Effector memory CD4-positive, alpha-beta T cell (primary cell): ENCODE measurements at regions not wholly inside any gene's neighbourhood (a gene's known extent, or its start where the extent isn't known, plus 50 kb on each side); places are given as distances from the start of the nearest gene placed in this dataset.

Experiments used
- DNase-seq, 3 donors: peaks; one replicate each; pipeline ENCODE4 v3.0.0-alpha.2; 2020
- H3K27ac ChIP-seq: 2 replicates; pipeline ENCODE4 v1.7.0; 2013; ENCODE audit warnings: mild to moderate bottlenecking, low read length, moderate library complexity; ENCODE audit not compliant: insufficient read depth, poor library complexity, severe bottlenecking
- H3K27me3 ChIP-seq: replicated peaks from 2 replicates; pipeline ENCODE4 v1.7.0; 2013; ENCODE audit warnings: mild to moderate bottlenecking, low read length; ENCODE audit not compliant: insufficient read depth, control insufficient read depth, poor library complexity, severe bottlenecking
- H3K36me3 ChIP-seq: 2 replicates; pipeline ENCODE4 v1.7.0; 2013; ENCODE audit warnings: mild to moderate bottlenecking, low read length, moderate library complexity; ENCODE audit not compliant: control insufficient read depth, insufficient read depth
- H3K4me1 ChIP-seq: 2 replicates; pipeline ENCODE4 v1.7.0; 2013; ENCODE audit warnings: low read length, mild to moderate bottlenecking; ENCODE audit not compliant: control insufficient read depth, insufficient read depth, poor library complexity, severe bottlenecking
- H3K4me3 ChIP-seq: 2 replicates; pipeline ENCODE4 v1.7.0; 2013; ENCODE audit warnings: low read length, low read depth, mild to moderate bottlenecking; ENCODE audit not compliant: insufficient read depth, poor library complexity, severe bottlenecking
- H3K9me3 ChIP-seq: 2 replicates; pipeline ENCODE4 v1.7.0; 2013; ENCODE audit warnings: mild to moderate bottlenecking, low read length, moderate library complexity; ENCODE audit not compliant: control insufficient read depth

GRCh38 chr13:94914895-94915294 is 202.6 kb upstream of the SOX21 start:
- Histone ChIP-seq H3K27me3 (no peaks in the 10 kb centered on the region), H3K4me1 (no peaks in the 10 kb centered on the region), H3K36me3 (no peaks in the 10 kb centered on the region), H3K27ac (no peak overlapping the region), H3K4me3 (no peak overlapping the region), H3K9me3 (no peaks in the 10 kb centered on the region)
- DNase-seq = no peak

- no peaks in the 10 kb centered on the region for H3K4me1 ChIP-seq
- H3K36me3 ChIP-seq = no peaks in the 10 kb centered on the region
- no peak overlapping the region for H3K4me3 ChIP-seq
- no peak overlapping the region for H3K27ac ChIP-seq
- H3K27me3 ChIP-seq = no peaks in the 10 kb centered on the region
- no peak for DNase-seq
- no peaks in the 10 kb centered on the region for H3K9me3 ChIP-seq
Measured at GRCh38 chr13:94906605-94907004, 194.3 kb upstream of the SOX21 start.

GRCh38 chr13:94902722-94903407 is 190.5 kb upstream of the SOX21 start:
- H3K4me3 ChIP-seq = no peak overlapping the region
- no peaks in the 10 kb centered on the region for H3K36me3 ChIP-seq
- H3K9me3 ChIP-seq = no peaks in the 10 kb centered on the region
- H3K4me1 ChIP-seq = no peaks in the 10 kb centered on the region
- no peaks in the 10 kb centered on the region for H3K27me3 ChIP-seq
- no peak overlapping the region for H3K27ac ChIP-seq
- no peak for DNase-seq

- no peak overlapping the region for H3K4me3 ChIP-seq
- no peaks in the 10 kb centered on the region for H3K27me3 ChIP-seq
- no peaks in the 10 kb centered on the region for H3K36me3 ChIP-seq
- H3K27ac ChIP-seq = no peak overlapping the region
- no peaks in the 10 kb centered on the region for H3K4me1 ChIP-seq
- no peak for DNase-seq
- no peaks in the 10 kb centered on the region for H3K9me3 ChIP-seq
Measured at GRCh38 chr13:94901070-94901469, 188.7 kb upstream of the SOX21 start.

- Histone ChIP-seq H3K27me3 (no peaks in the 10 kb centered on the region), H3K27ac (no peak overlapping the region), H3K4me3 (no peak overlapping the region), H3K9me3 (no peaks in the 10 kb centered on the region), H3K4me1 (no peaks in the 10 kb centered on the region), H3K36me3 (no peaks in the 10 kb centered on the region)
- DNase-seq = no peak
Measured at GRCh38 chr13:94896719-94897317, 184.5 kb upstream of the SOX21 start.

GRCh38 chr13:94896238-94896637 is 183.9 kb upstream of the SOX21 start:
- Histone ChIP-seq H3K27me3 (no peaks in the 10 kb centered on the region), H3K36me3 (no peaks in the 10 kb centered on the region), H3K4me3 (no peak overlapping the region), H3K4me1 (no peaks in the 10 kb centered on the region), H3K27ac (no peak overlapping the region), H3K9me3 (no peaks in the 10 kb centered on the region)
- no peak for DNase-seq

GRCh38 chr13:94886191-94886590 is 173.8 kb upstream of the SOX21 start:
- Histone ChIP-seq H3K9me3 (no peaks in the 10 kb centered on the region), H3K36me3 (no peaks in the 10 kb centered on the region), H3K27ac (no peak overlapping the region), H3K4me1 (no peaks in the 10 kb centered on the region), H3K27me3 (no peaks in the 10 kb centered on the region), H3K4me3 (no peak overlapping the region)
- no peak for DNase-seq

GRCh38 chr13:94880463-94880862 is 168.1 kb upstream of the SOX21 start:
- H3K4me3 ChIP-seq = no peak overlapping the region

GRCh38 chr13:94878602-94879165 is 166.3 kb upstream of the SOX21 start:
- no peak for DNase-seq
- Histone ChIP-seq H3K36me3 (no peaks in the 10 kb centered on the region), H3K27me3 (no peaks in the 10 kb centered on the region), H3K27ac (no peak overlapping the region), H3K4me1 (no peaks in the 10 kb centered on the region), H3K4me3 (no peak overlapping the region), H3K9me3 (no peaks in the 10 kb centered on the region)

More at GRCh38 chr13:94880463-94880862, 168.1 kb upstream of the SOX21 start:
- Histone ChIP-seq H3K4me1 (no peaks in the 10 kb centered on the region), H3K9me3 (no peaks in the 10 kb centered on the region), H3K36me3 (no peaks in the 10 kb centered on the region), H3K27me3 (no peaks in the 10 kb centered on the region), H3K27ac (no peak overlapping the region)
- no peak for DNase-seq

- no peaks in the 10 kb centered on the region for H3K4me1 ChIP-seq
- no peak for DNase-seq
- H3K36me3 ChIP-seq = no peaks in the 10 kb centered on the region
- no peak overlapping the region for H3K4me3 ChIP-seq
- H3K9me3 ChIP-seq = no peaks in the 10 kb centered on the region
- H3K27me3 ChIP-seq = no peaks in the 10 kb centered on the region
- no peak overlapping the region for H3K27ac ChIP-seq
Measured at GRCh38 chr13:94864474-94864873, 152.1 kb upstream of the SOX21 start.
